ENCODE measurements at regions not wholly inside any gene's neighbourhood (a gene's known extent, or its start where the extent isn't known, plus 50 kb on each side); places are given as distances from the start of the nearest gene placed in this dataset.

GRCh38 chr2:121860033-121860757 is 104.7 kb downstream of the TSN start:
- TF ChIP-seq CTCF (IDR thresholded peaks at IDR 0.05) = no peak
- no peak for TF ChIP-seq POLR2A (IDR thresholded peaks at IDR 0.05)

Measured in Peyer's patch (tissue), 4 donors.